Tibial nerve (tissue), 4 donors: ENCODE measurements at regions not wholly inside any gene's neighbourhood (a gene's known extent, or its start where the extent isn't known, plus 50 kb on each side); places are given as distances from the start of the nearest gene placed in this dataset.

Source experiments
- EP300 ChIP-seq, 2 donors: sonication (generic); formaldehyde crosslinking; IDR thresholded peaks; one replicate each; pipeline ENCODE4 v1.6.1; 2017; ENCODE audit warnings: antibody characterized with exemption in 2 of 2, mild to moderate bottlenecking in 1 of 2
- POLR2A ChIP-seq, 2 donors: fragments of 450-650 bp; IDR thresholded peaks; one replicate each; pipeline ENCODE4 v1.6.1; 2017; ENCODE audit warnings: antibody characterized with exemption in 2 of 2, mild to moderate bottlenecking in 2 of 2, moderate library complexity in 2 of 2
- TF ChIP-seq, protein P1 (sequence below), 5 experiments: fragments of 200-600 bp in 3 of 5; fragments of 450-650 bp in 2 of 5; sonication (generic) in 3 of 5; IDR thresholded peaks; one replicate each; pipeline ENCODE4 v1.5.1; 2016 to 2019; ENCODE audit warnings: antibody characterized with exemption in 5 of 5, mild to moderate bottlenecking in 3 of 5, moderate library complexity in 2 of 5

DNA sequence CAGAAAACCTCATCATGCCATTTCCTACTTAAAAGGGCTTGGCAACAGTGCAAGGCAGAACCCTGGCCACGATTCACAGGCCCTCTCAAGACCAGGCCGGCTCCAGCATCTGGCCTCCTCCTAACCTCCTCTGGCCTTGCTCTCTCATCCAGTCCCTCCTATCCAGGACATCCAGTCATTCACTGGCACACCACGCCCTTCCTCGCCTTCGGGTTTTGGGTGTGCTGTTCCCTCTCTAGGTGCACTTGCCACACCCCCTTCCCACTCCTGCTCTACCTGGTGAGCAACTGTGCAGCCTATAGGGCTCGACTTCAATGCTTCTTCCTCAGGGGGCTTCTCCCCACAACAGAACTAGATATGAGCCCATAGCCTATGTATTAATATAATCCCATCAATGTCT is 317.1 kb downstream of the ARRDC4 start:
- TF ChIP-seq, protein P1, sequence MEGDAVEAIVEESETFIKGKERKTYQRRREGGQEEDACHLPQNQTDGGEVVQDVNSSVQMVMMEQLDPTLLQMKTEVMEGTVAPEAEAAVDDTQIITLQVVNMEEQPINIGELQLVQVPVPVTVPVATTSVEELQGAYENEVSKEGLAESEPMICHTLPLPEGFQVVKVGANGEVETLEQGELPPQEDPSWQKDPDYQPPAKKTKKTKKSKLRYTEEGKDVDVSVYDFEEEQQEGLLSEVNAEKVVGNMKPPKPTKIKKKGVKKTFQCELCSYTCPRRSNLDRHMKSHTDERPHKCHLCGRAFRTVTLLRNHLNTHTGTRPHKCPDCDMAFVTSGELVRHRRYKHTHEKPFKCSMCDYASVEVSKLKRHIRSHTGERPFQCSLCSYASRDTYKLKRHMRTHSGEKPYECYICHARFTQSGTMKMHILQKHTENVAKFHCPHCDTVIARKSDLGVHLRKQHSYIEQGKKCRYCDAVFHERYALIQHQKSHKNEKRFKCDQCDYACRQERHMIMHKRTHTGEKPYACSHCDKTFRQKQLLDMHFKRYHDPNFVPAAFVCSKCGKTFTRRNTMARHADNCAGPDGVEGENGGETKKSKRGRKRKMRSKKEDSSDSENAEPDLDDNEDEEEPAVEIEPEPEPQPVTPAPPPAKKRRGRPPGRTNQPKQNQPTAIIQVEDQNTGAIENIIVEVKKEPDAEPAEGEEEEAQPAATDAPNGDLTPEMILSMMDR (IDR thresholded peaks at IDR 0.05), result no peak
- TF ChIP-seq POLR2A (IDR thresholded peaks at IDR 0.05) (no peak), EP300 (IDR thresholded peaks at IDR 0.05) (no peak)
